Fibroblast of villous mesenchyme (primary cell): ENCODE measurements at regions not wholly inside any gene's neighbourhood (a gene's known extent, or its start where the extent isn't known, plus 50 kb on each side); places are given as distances from the start of the nearest gene placed in this dataset.
A peak's percentile ranks its signal among the peaks of the same experiment; 100 is the strongest.
"Not testable (repeated sequence)": the region's sequence is repeated elsewhere in the genome, so short reads cannot be mapped to it uniquely, and the experiment has no call there.

Source experiments
- DNase-seq: peaks from one replicate; pipeline ENCODE4 v3.0.0-alpha.2; 2010; ENCODE audit warnings: low read depth
- H3K4me3 ChIP-seq: 2 replicates; pipeline ENCODE4 v1.5.1; 2011; ENCODE audit warnings: low read depth, mild to moderate bottlenecking, low read length
- CTCF ChIP-seq: IDR thresholded peaks from 2 replicates; pipeline ENCODE4 v1.5.1; 2012; ENCODE audit warnings: low read depth, mild to moderate bottlenecking, low read length; ENCODE audit not compliant: insufficient read depth

DNA sequence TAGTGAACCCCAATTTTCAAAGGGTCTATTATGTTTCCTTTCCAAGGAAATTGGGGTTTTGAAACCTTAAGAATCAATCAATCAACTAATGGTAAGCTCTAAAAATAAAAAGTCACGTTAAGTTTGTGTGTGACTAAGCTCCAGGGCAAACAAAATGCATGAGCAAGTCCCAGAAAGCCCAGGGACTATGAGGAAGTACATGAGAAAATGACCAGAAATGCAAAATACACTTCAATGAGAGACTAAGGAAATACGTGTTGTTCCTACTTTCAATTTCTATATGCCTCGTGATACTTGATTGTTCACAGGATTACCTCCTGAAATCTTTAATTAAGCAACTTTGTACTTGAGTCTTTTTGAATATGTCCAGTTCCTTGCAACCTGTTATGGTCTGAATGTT, 684.4 kb upstream of the SYT4 start:
- no peak for DNase-seq
- H3K4me3 ChIP-seq, result no peak overlapping the region
- TF ChIP-seq CTCF, result no peak

DNA sequence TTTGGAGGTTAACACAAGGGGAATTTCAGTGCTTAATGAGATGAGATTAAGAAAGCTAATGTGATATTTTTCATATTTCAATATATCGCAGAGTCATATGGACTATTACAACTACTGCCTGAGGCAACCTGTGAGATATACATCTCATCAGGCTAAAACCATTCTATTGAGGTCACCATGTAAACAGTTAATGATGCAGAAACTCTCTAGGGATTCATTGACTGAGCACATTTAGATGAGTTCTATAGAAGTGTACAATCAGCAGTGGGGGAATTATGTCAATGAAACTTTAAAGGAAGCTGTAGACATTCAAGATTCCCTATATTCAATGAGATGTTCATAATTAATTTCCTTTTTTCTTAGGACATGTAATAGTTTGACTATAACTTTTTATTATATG, 687.4 kb upstream of the SYT4 start:
- H3K4me3 ChIP-seq, result no peak overlapping the region
- TF ChIP-seq CTCF, result no peak
- DNase-seq, result no peak

DNA sequence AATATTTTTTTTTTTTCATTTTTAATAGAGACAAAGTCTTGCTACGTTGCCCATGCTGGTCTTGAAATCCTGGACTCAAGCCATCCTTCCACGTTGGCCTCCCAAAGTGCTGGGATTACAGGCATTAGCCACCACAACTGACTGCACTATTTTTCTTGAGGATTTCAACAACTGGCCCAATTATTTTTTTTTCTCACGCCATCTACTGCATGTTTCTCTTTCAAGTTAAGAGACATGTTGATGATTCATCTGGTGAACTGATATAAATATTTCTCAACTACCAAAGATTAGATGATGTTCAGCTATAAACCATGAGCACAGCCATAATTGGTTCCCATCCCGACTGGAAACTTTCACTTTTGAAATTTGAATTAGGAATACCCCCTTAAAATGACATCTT, 688.4 kb upstream of the SYT4 start:
- no peak for TF ChIP-seq CTCF
- H3K4me3 ChIP-seq, result no peak overlapping the region
- DNase-seq, result peak; percentile 65

DNA sequence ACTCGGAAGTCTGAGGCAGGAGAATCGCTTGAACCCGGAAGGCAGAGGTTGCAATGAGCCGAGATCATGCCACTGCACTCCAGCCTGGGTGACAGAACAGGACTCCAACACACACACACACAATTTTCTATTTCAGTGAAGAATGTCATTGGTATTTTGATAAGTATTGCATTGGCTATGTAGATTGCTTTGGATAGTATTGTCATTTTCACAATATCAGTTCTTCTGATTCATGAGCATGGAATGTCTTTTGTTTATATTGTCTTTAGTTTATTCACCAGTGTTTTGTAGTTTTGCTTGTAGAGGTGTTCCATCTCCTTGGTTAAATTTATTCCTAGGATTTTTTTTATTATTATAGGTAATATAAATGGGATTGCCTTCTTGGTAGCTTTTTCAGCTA, 693.4 kb upstream of the SYT4 start:
- DNase-seq, result no peak
- no peak overlapping the region for H3K4me3 ChIP-seq
- TF ChIP-seq CTCF, result no peak

DNA sequence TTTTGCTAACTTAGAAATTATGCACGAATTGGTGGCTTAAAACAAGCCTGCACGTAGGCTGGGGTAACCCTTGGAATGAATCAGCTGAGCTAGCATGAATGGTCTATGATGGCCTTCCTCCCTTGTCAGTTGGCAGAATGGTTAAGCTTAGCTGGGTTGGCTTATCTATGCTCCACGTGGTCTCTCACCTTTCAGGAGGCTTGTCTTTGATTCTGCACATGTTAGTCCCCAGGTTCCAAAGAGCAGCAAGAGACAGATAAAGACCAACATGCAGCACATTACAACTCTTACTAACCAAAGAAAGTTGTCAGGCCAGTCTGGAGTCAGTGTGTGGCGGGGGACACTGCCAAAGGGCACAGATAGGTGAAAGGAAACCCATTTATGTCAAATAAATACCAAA, 700.9 kb upstream of the SYT4 start:
- H3K4me3 ChIP-seq, result no peak overlapping the region
- no peak for DNase-seq
- TF ChIP-seq CTCF, result no peak

- TF ChIP-seq CTCF, result no peak
- no peak overlapping the region for H3K4me3 ChIP-seq
These were observed 698.1 kb upstream of the SETBP1 start for GRCh38 chr18:43982582-43982981.

DNA sequence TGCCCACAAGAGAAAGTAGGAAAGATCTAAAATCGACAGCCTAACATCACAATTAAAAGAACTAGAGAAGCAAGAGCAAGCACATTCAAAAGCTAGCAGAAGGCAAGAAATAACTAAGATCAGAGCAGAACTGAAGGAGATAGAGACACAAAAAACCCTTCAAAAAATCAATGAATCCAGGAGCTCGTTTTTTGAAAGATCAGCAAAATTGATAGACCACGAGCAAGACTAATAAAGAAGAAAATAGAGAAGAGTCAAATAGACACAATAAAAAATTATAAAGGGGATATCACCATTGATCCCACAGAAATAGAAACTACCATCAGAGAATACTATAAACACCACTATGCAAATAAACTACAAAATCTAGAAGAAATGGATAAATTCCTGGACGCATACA, 693.6 kb upstream of the SETBP1 start:
- H3K4me3 ChIP-seq, DNase-seq: not testable (repeated sequence)

More at GRCh38 chr18:43982582-43982981, 698.1 kb upstream of the SETBP1 start:
- DNase-seq, result no peak
